ENCODE measurements at regions not wholly inside any gene's neighbourhood (a gene's known extent, or its start where the extent isn't known, plus 50 kb on each side); places are given as distances from the start of the nearest gene placed in this dataset.

DNA sequence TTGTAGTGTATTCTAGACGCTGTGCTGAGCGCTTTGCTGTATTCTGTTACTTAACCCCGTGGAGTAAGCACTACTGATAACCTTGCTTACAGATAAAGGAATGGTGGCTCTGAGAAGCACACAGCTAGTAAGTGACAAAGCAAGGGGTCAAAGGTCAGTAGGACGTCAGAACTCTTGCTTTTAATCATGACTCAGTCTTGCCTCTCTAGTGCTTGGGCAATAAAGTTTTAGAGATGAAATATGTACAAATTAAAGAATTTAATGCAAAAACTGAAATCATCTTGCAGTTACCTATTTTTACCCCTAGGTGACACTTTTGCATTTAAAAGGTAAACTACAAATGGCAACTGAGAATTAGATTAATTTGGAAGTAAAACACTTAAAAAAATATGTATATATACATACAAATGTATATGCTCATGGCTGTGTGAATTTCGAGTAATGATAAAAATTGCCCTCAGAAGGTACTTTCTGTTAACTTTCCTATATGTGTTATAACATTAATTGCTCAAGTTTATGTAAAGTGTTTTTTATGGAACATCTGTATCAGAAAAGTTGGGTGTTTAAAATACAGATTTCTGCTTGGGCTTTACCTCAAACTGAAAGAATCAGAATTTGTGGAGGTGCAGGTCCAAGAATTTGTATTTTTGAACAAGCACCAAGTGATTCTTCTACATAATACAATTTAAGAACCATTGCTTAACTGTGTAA lies 175.1 kb upstream of the DAB2 start:
- no peak for DNase-seq (ENCODE audit: extremely low read depth, insufficient read length)
- TF ChIP-seq, protein P1, sequence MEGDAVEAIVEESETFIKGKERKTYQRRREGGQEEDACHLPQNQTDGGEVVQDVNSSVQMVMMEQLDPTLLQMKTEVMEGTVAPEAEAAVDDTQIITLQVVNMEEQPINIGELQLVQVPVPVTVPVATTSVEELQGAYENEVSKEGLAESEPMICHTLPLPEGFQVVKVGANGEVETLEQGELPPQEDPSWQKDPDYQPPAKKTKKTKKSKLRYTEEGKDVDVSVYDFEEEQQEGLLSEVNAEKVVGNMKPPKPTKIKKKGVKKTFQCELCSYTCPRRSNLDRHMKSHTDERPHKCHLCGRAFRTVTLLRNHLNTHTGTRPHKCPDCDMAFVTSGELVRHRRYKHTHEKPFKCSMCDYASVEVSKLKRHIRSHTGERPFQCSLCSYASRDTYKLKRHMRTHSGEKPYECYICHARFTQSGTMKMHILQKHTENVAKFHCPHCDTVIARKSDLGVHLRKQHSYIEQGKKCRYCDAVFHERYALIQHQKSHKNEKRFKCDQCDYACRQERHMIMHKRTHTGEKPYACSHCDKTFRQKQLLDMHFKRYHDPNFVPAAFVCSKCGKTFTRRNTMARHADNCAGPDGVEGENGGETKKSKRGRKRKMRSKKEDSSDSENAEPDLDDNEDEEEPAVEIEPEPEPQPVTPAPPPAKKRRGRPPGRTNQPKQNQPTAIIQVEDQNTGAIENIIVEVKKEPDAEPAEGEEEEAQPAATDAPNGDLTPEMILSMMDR (IDR thresholded peaks at IDR 0.05; ENCODE audit: insufficient read depth, low read length, poor library complexity, severe bottlenecking), result peak; percentile 14

DNA sequence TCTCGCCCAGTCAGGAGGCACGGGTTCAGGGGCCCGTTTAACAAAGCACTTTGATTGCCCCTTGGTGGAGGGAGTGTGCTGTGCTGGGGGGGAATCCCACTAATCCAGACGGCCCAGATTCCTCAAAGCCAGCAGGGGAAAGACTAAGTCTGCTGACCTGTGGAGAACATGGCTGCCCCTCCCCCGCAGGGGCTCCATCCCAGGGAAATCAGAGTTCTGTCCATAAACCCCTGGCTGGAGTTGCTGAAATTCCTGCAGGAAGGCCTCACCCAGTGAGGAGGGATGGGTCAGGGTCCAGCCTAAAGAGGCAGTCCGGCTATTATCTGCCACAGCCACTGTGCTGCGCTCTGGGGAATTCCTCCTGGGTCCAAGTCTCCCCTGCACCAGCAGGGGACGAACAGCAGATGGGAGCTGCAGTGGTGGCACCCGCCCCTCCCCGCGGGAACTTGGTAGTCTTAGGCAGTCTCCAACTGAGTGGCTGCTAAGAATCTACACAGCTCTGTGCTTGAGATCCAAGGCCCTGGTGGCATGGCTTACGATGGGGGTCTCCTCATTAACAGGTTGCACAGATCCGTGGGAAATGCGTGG lies 174.0 kb upstream of the DAB2 start:
- DNase-seq (ENCODE audit: extremely low read depth, insufficient read length), result no peak
- TF ChIP-seq, protein P1 (IDR thresholded peaks at IDR 0.05; ENCODE audit: insufficient read depth, low read length, poor library complexity, severe bottlenecking), result no peak

More for the DNA sequence above, 175.1 kb upstream of the DAB2 start:
- no peaks in the 10 kb centered on the region for H3K36me3 ChIP-seq (ENCODE audit: control insufficient read depth, insufficient read depth, low read length)
- H3K4me3 ChIP-seq (replicated peaks; ENCODE audit: low read depth, low read length), result no peak overlapping the region
- H3K27me3 ChIP-seq (replicated peaks; ENCODE audit: control insufficient read depth, insufficient read depth, low read length), result no peaks in the 10 kb centered on the region

DNA sequence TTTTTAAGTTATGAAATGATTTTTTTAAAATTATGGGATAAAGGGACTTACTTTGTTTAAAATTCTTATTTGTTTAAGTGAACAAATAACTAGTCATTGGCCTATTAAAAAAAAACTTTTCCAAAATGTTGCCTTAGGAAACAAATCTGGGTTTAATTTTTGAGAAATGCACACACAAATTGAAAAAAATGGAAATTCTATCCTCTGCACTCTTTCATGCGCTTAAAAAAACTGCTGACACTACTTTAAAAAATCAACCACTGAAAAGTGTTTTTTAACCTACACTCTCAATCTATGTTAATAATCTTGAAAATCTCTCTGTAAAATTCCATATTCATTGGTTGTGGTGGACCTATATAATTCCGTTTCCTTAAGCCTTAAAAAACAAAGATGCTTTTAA lies 163.4 kb upstream of the DAB2 start:
- H3K36me3 ChIP-seq (ENCODE audit: control insufficient read depth, insufficient read depth, low read length), result no peaks in the 10 kb centered on the region
- 0 out of 2 replicates have a peak, but pooled peaks cover 3% of the 10 kb centered on the region for H3K27me3 ChIP-seq (replicated peaks; ENCODE audit: control insufficient read depth, insufficient read depth, low read length)
- no peak for DNase-seq (ENCODE audit: extremely low read depth, insufficient read length)
- H3K4me3 ChIP-seq (replicated peaks; ENCODE audit: low read depth, low read length), result no peak overlapping the region
- TF ChIP-seq, protein P1 (IDR thresholded peaks at IDR 0.05; ENCODE audit: insufficient read depth, low read length, poor library complexity, severe bottlenecking), result no peak

More for the DNA sequence above, 174.0 kb upstream of the DAB2 start:
- no peak overlapping the region for H3K4me3 ChIP-seq (replicated peaks; ENCODE audit: low read depth, low read length)
- no peaks in the 10 kb centered on the region for H3K27me3 ChIP-seq (replicated peaks; ENCODE audit: control insufficient read depth, insufficient read depth, low read length)
- H3K36me3 ChIP-seq (ENCODE audit: control insufficient read depth, insufficient read depth, low read length), result no peaks in the 10 kb centered on the region

DNA sequence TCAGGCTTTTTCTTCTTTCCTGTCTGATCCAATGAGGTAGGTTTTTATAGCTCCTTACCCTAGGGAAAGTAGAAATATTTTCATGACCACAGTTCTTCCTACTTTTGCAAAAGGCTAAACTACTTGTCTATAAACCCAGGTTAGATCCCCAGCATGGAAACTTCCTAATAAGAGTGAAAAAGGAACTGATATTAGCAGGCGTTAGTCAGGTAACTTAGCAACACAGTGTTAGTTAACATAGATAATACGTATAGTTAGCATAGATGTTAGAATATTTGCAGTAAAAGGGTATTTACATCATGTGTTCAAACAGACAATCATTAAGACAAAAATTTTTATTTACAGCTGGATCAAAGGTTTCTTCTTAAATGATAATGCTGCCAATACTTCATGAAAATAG lies 162.9 kb upstream of the DAB2 start:
- no peak overlapping the region for H3K4me3 ChIP-seq (replicated peaks; ENCODE audit: low read depth, low read length)
- H3K27me3 ChIP-seq (replicated peaks; ENCODE audit: control insufficient read depth, insufficient read depth, low read length), result 0 out of 2 replicates have a peak, but pooled peaks cover 3% of the 10 kb centered on the region
- no peaks in the 10 kb centered on the region for H3K36me3 ChIP-seq (ENCODE audit: control insufficient read depth, insufficient read depth, low read length)
- TF ChIP-seq, protein P1 (IDR thresholded peaks at IDR 0.05; ENCODE audit: insufficient read depth, low read length, poor library complexity, severe bottlenecking), result no peak
- DNase-seq (ENCODE audit: extremely low read depth, insufficient read length), result no peak

DNA sequence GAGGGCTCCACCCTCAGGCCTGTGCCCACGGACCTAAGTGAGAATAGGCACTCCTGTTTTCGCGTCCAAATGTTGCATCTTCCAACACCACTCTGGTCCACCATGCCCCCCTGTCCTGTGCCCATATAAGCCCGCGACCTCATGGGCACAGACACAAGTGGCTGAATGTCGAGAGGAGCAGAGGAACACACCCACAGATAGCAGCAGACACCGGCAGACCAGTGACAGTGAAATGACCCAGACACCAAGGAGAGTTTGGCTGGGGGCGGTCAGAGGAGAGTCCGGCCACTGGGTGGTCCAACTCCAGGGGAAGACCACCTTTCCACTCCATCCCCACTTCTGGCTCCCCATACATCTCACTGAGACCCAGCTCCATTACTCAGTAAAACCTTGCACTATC lies 161.4 kb upstream of the DAB2 start:
- H3K36me3 ChIP-seq (ENCODE audit: control insufficient read depth, insufficient read depth, low read length), result no peaks in the 10 kb centered on the region
- TF ChIP-seq, protein P1 (IDR thresholded peaks at IDR 0.05; ENCODE audit: insufficient read depth, low read length, poor library complexity, severe bottlenecking), result no peak

More for the DNA sequence above, 161.4 kb upstream of the DAB2 start:
- H3K27me3 ChIP-seq (replicated peaks; ENCODE audit: control insufficient read depth, insufficient read depth, low read length), result 0 out of 2 replicates have a peak, but pooled peaks cover 3% of the 10 kb centered on the region
- no peak for DNase-seq (ENCODE audit: extremely low read depth, insufficient read length)
- H3K4me3 ChIP-seq (replicated peaks; ENCODE audit: low read depth, low read length), result no peak overlapping the region
